Activated CD4-positive, alpha-beta memory T cell treated with anti-CD3 and anti-CD28 coated beads for 36 hours (primary cell): ENCODE measurements at regions not wholly inside any gene's neighbourhood (a gene's known extent, or its start where the extent isn't known, plus 50 kb on each side); places are given as distances from the start of the nearest gene placed in this dataset.

Experiments used
- CTCF ChIA-PET: fragments of 350-600 bp; sonication (Branson Sonifier 250); formaldehyde crosslinking; loops from one replicate; lab custom pipeline; 2021; ENCODE audit warnings: antibody characterized with exemption, inconsistent platforms; lab: Charles Lee
- POLR2A ChIA-PET: fragments of 350-600 bp; sonication (Branson Sonifier 250); formaldehyde crosslinking; loops from one replicate; lab custom pipeline; 2021; ENCODE audit warnings: antibody characterized with exemption; lab: Charles Lee
- DNase-seq: peaks from one replicate; pipeline ENCODE4 v3.0.0-alpha.2; 2020
- H3K27ac Mint-ChIP-seq: one replicate; pipeline ENCODE4 v1.8.0; 2021; ENCODE audit warnings: mixed read lengths
- H3K27me3 Mint-ChIP-seq: one replicate; pipeline ENCODE4 v1.8.0; 2021; ENCODE audit warnings: mixed read lengths
- H3K36me3 Mint-ChIP-seq: one replicate; pipeline ENCODE4 v1.8.0; 2021; ENCODE audit warnings: mixed read lengths
- H3K4me1 Mint-ChIP-seq: one replicate; pipeline ENCODE4 v1.8.0; 2021; ENCODE audit warnings: low read depth, mixed read lengths
- H3K4me3 Mint-ChIP-seq: one replicate; pipeline ENCODE4 v1.8.0; 2021; ENCODE audit warnings: mild to moderate bottlenecking, mixed read lengths
- H3K9me3 Mint-ChIP-seq: one replicate; pipeline ENCODE4 v1.8.0; 2021; ENCODE audit warnings: mixed read lengths
- intact Hi-C: fragments of 100-400 bp; cut with micrococcal nuclease; formaldehyde crosslinking; loops from one replicate; pipeline ENCODE4 v1.15.1; 2023

DNA sequence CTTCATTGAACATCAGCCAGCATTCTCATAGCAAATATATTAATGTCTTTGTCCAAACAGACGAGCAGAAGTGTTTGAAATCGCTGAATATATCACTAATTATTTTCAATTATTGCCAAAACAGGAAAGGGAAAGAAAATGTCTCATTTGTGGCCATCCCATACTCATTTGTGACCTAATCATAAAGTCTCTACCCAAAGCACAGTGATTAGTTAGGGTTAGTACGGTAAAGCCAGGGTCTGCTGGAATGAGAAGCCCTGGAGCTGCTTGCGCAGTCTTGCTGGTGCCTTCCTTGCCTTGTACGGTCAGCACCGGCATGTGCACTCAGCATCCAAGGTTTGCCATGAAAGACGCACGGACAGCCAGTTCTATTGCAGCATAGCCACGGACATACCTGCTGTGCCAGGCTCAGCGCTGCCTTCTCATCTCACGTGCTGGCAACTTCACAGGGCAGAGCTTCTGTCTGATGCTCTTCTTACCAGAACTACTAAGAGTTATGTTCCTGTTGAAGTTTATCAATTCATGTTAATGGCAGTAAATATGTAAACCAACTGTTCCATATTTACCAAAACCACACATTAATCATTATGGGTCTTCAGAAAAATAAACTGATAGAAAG is 74.7 kb upstream of the POU2AF2 start:
- no peaks in the 10 kb centered on the region for H3K9me3 Mint-ChIP-seq
- no peak for DNase-seq
- peaks cover 2% of the 10 kb centered on the region for H3K27me3 Mint-ChIP-seq
- POLR2A ChIA-PET: no interaction called here
- intact Hi-C loops: no loop called here
- no peaks in the 10 kb centered on the region for H3K36me3 Mint-ChIP-seq
- H3K27ac Mint-ChIP-seq: no peak overlapping the region
- no peak overlapping the region for H3K4me3 Mint-ChIP-seq
- CTCF ChIA-PET: no interaction called here
- H3K4me1 Mint-ChIP-seq: no peaks in the 10 kb centered on the region

DNA sequence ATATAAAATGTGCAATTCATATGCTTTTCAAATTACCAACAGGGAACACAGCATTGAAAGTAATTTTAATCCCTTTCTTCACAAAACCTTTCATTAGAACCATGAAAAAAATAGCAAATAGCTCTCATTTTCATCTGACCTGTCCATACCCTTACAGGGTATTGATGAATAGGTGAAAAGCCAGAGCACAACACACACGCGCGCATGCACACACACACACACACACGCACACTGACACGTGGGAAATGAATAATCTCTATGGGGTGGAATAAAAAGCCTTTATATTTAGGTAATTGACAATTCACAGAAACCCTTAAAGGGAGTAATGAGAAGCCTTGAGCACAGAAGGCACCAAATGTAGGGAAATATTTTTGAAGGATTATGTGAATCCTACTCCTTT is 76.2 kb upstream of the POU2AF2 start:
- no peaks in the 10 kb centered on the region for H3K9me3 Mint-ChIP-seq
- intact Hi-C loops: no loop called here
- H3K4me3 Mint-ChIP-seq: no peak overlapping the region
- H3K27ac Mint-ChIP-seq: no peak overlapping the region
- no peaks in the 10 kb centered on the region for H3K36me3 Mint-ChIP-seq
- no peaks in the 10 kb centered on the region for H3K4me1 Mint-ChIP-seq
- H3K27me3 Mint-ChIP-seq: no peaks in the 10 kb centered on the region
- DNase-seq: no peak
- POLR2A ChIA-PET: no interaction called here
- CTCF ChIA-PET: no interaction called here

DNA sequence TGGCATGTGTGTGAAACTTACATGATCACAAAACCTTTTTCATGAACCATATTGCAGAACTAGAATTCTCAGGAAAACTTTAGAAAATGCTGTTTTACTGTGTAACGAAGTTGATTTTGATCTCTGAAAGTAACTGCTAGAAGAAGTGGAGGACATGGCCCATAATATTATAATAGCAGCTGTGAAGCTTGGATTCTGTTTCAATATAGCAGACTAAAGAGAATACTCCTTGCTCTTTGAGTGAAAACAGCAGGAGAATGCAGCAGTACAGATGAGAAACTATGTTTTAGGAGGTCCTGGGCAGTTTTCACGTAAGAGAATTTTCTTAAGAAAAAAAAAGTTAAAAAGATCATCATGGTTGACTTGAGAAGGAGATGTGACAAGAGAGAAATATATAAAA is 76.7 kb upstream of the POU2AF2 start:
- intact Hi-C loops: no loop called here
- Mint-ChIP-seq H3K4me3 (no peak overlapping the region), H3K4me1 (no peaks in the 10 kb centered on the region), H3K9me3 (no peaks in the 10 kb centered on the region), H3K27me3 (no peaks in the 10 kb centered on the region), H3K36me3 (no peaks in the 10 kb centered on the region), H3K27ac (no peak overlapping the region)
- ChIA-PET POLR2A (no interaction called here), CTCF (no interaction called here)
- no peak for DNase-seq

DNA sequence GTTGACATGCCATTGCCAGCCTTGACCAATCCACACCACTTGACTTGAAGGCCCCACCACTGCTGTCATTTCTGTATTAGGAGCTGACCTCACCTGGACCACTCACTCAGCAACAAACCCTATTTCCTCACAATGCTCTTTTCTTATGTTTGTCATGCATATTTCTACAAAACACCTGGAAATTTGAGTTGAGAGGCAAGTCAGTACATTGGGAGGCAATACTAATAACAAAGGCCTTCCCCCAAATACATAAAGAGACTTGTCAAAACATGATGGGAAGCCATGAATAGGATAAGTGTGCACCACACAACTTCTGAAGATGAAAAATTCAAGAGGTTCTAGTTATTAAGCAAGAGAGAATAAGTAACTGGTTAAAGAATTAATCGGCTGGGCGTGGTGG is 77.9 kb upstream of the POU2AF2 start:
- intact Hi-C loops: no loop called here
- DNase-seq: no peak
- H3K9me3 Mint-ChIP-seq: no peaks in the 10 kb centered on the region
- POLR2A ChIA-PET: no interaction called here
- no peaks in the 10 kb centered on the region for H3K36me3 Mint-ChIP-seq
- H3K27ac Mint-ChIP-seq: no peak overlapping the region
- H3K27me3 Mint-ChIP-seq: no peaks in the 10 kb centered on the region
- CTCF ChIA-PET: no interaction called here
- H3K4me1 Mint-ChIP-seq: no peaks in the 10 kb centered on the region
- H3K4me3 Mint-ChIP-seq: no peak overlapping the region

DNA sequence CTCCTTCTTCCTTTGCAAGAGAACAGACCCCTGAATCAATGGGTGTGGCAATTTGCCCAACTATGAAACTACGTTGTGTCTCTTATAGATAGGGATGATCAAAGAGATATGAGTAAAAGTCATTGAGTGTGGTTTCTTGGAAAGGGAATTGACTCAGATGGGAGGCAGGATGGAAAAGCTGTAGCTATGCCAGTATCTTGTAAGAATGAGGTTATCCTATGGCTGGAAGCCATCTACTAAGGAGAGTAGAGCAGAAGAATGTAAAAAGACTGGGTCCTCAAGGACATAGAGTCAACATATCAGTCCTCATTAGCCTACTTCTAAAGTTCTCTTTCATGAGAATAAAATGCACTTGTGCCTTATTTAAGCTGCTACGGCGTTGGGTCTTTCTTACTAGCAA is 78.9 kb upstream of the POU2AF2 start:
- DNase-seq: no peak
- H3K4me3 Mint-ChIP-seq: no peak overlapping the region
- no peaks in the 10 kb centered on the region for H3K36me3 Mint-ChIP-seq
- no peaks in the 10 kb centered on the region for H3K9me3 Mint-ChIP-seq
- ChIA-PET CTCF (no interaction called here), POLR2A (no interaction called here)
- H3K4me1 Mint-ChIP-seq: no peaks in the 10 kb centered on the region
- no peak overlapping the region for H3K27ac Mint-ChIP-seq
- intact Hi-C loops: no loop called here
- no peaks in the 10 kb centered on the region for H3K27me3 Mint-ChIP-seq

DNA sequence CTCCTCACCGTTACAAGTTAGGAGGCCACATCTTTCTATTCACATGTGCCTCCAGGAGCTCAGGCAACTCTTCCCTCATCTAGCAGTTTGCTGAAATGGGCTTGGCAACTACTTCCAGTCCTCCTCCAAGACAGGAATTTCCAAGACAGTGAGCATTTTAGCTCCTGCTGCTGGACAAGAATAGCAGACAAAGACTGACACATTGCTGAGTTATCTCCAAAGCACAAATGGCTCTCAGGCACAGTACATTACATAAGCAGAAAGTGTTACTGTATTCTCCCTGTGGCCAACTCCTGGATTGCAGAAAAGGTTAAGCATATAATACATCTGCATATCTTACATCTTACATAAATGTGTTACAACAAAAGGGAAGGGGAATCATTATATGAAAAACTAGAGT is 83.2 kb upstream of the POU2AF2 start:
- no peak overlapping the region for H3K27ac Mint-ChIP-seq
- H3K4me1 Mint-ChIP-seq: no peaks in the 10 kb centered on the region
- no peaks in the 10 kb centered on the region for H3K9me3 Mint-ChIP-seq
- no peak overlapping the region for H3K4me3 Mint-ChIP-seq
- H3K27me3 Mint-ChIP-seq: peaks cover 2% of the 10 kb centered on the region
- H3K36me3 Mint-ChIP-seq: no peaks in the 10 kb centered on the region
- ChIA-PET POLR2A (no interaction called here), CTCF (no interaction called here)
- intact Hi-C loops: no loop called here
- no peak for DNase-seq

DNA sequence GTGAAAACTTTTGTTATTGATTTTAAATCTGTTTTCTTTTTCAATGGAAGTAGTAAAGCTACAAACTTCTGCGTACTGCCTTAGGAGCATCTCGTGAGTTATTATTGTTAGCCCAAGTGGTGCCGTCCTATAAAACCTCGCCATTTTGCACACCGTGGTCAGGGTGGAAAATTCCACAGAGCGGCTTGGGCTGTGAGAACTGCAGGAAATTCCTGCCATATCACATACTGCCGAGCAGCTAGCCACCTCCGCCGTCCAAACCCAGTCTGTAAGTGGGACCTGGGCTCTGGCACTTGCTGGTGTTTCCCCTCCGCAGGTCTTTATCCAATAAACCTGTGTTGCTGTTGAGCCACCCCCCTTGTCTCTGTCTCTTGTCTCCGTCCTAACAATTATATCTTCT is 88.0 kb upstream of the POU2AF2 start:
- CTCF ChIA-PET: no interaction called here
- POLR2A ChIA-PET: no interaction called here
- Mint-ChIP-seq H3K4me3 (no peak overlapping the region), H3K9me3 (no peaks in the 10 kb centered on the region), H3K27ac (no peak overlapping the region), H3K36me3 (no peaks in the 10 kb centered on the region), H3K27me3 (peaks cover 2% of the 10 kb centered on the region), H3K4me1 (no peaks in the 10 kb centered on the region)
- intact Hi-C loops: no loop called here
- no peak for DNase-seq

DNA sequence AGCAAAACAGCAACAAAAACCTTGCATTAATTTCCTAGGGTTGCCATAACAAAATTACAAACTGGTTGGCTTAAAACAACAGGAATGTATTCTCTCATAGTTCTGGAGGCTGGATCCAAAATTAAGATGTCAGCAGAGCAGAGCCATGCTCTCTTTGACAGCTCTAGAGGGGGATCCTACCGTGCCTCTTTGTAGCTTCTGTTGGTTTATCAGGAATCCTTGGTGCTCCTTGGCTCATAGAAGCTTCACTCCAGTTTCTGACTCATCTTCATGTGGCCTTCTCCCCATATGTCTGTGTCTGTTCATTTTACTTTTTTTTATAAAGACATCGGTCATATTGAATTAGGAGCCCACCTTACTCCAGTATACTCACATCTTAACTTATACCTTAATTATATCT is 90.5 kb upstream of the POU2AF2 start:
- CTCF ChIA-PET: no interaction called here
- Mint-ChIP-seq H3K36me3 (no peaks in the 10 kb centered on the region), H3K4me3 (no peak overlapping the region), H3K27me3 (no peaks in the 10 kb centered on the region), H3K9me3 (no peaks in the 10 kb centered on the region), H3K4me1 (no peaks in the 10 kb centered on the region), H3K27ac (no peak overlapping the region)
- intact Hi-C loops: no loop called here
- no peak for DNase-seq
- POLR2A ChIA-PET: no interaction called here

DNA sequence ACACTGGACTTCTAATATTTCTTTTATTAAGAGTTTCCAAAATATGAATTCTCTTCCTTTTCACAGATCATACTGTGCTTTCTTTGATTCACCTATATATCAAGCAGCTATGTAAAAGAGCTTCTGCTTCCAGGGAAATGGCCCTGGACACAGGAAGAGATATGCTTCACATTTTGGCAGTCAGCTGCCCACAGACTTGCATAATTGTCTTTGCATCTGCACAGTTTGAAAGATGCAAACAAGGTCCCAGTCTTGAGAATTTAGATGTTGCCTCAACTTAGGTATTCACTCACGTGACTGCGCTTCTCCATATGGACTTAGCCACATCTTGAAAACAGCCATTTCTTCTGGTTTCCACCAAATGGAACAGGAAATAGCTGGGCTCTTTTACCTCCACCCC is 92.3 kb upstream of the POU2AF2 start:
- Mint-ChIP-seq H3K36me3 (no peaks in the 10 kb centered on the region), H3K4me3 (no peak overlapping the region), H3K27ac (no peak overlapping the region), H3K27me3 (no peaks in the 10 kb centered on the region), H3K4me1 (no peaks in the 10 kb centered on the region), H3K9me3 (no peaks in the 10 kb centered on the region)
- POLR2A ChIA-PET: no interaction called here
- DNase-seq: no peak
- CTCF ChIA-PET: no interaction called here
- intact Hi-C loops: no loop called here

DNA sequence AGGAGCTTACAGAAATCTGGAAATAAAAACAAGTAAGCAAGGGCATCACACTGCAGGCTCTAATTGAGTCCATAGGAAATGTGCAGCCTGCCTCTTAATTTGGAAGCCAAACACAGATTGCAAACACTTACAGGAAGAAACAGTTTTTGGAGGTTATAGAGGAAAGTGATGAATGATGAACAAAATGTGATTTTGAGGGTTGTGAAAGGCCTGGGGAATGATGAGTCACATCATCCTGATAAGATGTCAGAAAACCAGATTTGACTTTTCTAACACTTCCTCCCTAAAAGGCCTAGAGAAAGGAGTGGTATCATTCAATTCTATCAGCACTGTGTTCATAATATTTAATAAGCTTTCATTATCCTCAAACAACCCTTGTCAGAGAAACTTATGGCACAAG is 96.6 kb upstream of the POU2AF2 start:
- ChIA-PET POLR2A (no interaction called here), CTCF (no interaction called here)
- Mint-ChIP-seq H3K27ac (no peak overlapping the region), H3K27me3 (no peaks in the 10 kb centered on the region), H3K9me3 (no peaks in the 10 kb centered on the region), H3K4me1 (no peaks in the 10 kb centered on the region), H3K4me3 (no peak overlapping the region), H3K36me3 (no peaks in the 10 kb centered on the region)
- no peak for DNase-seq
- intact Hi-C loops: no loop called here

DNA sequence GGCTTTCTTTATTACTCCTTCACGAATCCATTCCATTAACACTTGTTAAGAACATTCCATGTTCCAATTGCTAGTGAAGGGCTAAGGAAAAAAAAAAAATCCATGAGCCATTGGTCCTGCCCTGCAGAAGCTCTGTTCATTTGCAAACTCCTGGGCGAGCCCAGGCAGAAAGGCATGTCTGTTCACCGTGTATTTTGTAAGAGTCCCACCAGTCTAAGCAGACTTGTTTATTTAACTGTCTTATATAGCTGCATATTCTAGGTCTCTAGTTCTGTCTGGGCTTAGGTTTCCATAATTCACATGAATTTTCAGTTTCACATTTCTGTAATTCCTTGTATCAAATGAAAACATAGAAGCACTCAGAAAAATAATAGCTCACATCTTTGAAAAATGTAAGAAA is 97.4 kb upstream of the POU2AF2 start:
- Mint-ChIP-seq H3K36me3 (no peaks in the 10 kb centered on the region), H3K4me3 (no peak overlapping the region), H3K27me3 (no peaks in the 10 kb centered on the region), H3K4me1 (no peaks in the 10 kb centered on the region), H3K27ac (no peak overlapping the region), H3K9me3 (no peaks in the 10 kb centered on the region)
- ChIA-PET POLR2A (no interaction called here), CTCF (no interaction called here)
- intact Hi-C loops: no loop called here
- no peak for DNase-seq

DNA sequence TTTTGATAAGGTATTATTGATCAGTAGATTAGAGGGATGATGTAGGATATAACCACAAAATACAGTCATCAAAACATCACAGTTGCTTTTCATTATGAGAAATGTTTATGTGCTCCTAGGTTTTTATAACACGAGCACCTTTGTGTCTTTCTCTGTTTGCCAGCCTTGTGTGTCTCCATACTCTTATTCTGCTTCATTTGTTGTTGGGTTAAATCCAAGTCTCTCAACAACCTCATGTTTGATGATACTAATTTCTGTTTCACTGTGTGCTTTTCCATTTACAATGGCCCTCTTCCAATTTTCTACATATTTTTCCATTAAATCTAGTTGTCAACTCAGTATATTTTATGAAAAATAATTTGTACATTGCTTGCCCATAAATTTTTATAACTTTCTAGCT is 107.7 kb upstream of the POU2AF2 start:
- H3K36me3 Mint-ChIP-seq: no peaks in the 10 kb centered on the region
- peaks cover 9% of the 10 kb centered on the region for H3K27me3 Mint-ChIP-seq
- POLR2A ChIA-PET: no interaction called here
- no peaks in the 10 kb centered on the region for H3K4me1 Mint-ChIP-seq
- H3K9me3 Mint-ChIP-seq: no peaks in the 10 kb centered on the region
- H3K4me3 Mint-ChIP-seq: no peak overlapping the region
- no peak for DNase-seq
- CTCF ChIA-PET: no interaction called here
- intact Hi-C loops: no loop called here
- no peak overlapping the region for H3K27ac Mint-ChIP-seq

DNA sequence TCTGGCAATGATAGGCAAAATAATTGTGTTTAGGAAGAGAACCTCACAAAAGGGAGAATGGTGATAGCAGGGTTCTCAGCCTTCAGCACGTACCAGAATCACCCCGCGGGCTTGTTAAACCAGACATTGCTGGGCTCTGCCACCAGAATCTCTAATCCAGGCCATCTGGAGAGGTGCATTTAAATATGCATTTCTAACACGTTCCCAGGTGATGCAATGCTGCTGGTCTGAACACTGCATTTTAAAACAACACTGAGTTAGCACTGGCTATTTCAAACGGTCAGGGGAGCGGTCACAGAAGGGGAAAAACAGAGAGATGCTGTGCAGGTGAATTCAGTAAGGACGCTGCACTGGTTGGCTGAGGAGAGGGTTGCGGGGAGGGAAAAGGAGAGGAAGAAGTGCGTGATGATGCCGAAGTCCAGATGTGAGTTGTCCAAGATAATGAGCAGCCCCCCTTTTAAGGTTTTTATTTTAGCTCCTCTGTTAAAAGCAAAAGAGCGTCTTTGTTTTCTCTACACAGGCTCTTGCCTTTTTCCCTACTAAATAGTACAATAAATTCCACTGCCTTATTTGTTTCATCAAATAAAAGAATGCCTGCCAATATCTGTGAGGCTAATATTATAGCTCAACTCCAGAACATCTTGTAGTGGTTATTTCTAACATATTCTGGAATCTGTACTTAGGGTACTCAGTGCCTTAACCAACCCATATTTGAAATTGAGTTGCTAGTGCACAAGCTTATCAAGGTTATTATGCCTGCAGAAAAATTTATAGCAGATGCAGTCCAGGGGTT is 109.6 kb upstream of the POU2AF2 start:
- ChIA-PET POLR2A (no interaction called here), CTCF (no interaction called here)
- Mint-ChIP-seq H3K4me1 (no peaks in the 10 kb centered on the region), H3K27me3 (peaks cover 9% of the 10 kb centered on the region), H3K4me3 (no peak overlapping the region), H3K36me3 (no peaks in the 10 kb centered on the region), H3K27ac (no peak overlapping the region), H3K9me3 (peaks cover 2% of the 10 kb centered on the region)
- no peak for DNase-seq
- intact Hi-C loops: no loop called here
